ENCODE measurements at regions not wholly inside any gene's neighbourhood (a gene's known extent, or its start where the extent isn't known, plus 50 kb on each side); places are given as distances from the start of the nearest gene placed in this dataset.

GRCh38 chr4:1536579-1537409, 130.6 kb upstream of the NKX1-1 start:
- 92 to 94% methylated on average over 42 of the region's 42 CpGs for WGBS, 2 donors
- peaks cover 3 to 8% (median 6%) of the 10 kb centered on the region in 3 donors for H3K27me3 ChIP-seq (ENCODE audit: control insufficient read depth in 3 of 3, insufficient read depth in 3 of 3, low read length in 2 of 3)
- no peak overlapping the region for H3K9ac ChIP-seq (ENCODE audit: insufficient read depth in 1 of 2, low read length in 2 of 2)

GRCh38 chr4:1535926-1536578, 129.8 kb upstream of the NKX1-1 start:
- Histone ChIP-seq H3K27me3 (ENCODE audit: control insufficient read depth in 3 of 3, insufficient read depth in 3 of 3, low read length in 2 of 3) (peaks cover 3 to 8% (median 6%) of the 10 kb centered on the region in 3 donors), H3K9ac (ENCODE audit: insufficient read depth in 1 of 2, low read length in 2 of 2) (no peak overlapping the region), H3K36me3 (ENCODE audit: control insufficient read depth in 4 of 4, insufficient read depth in 4 of 4, low read length in 4 of 4) (no peaks in the 10 kb centered on the region), H3K4me1 (ENCODE audit: control insufficient read depth in 5 of 5, insufficient read depth in 5 of 5, low read length in 5 of 5) (no peaks in the 10 kb centered on the region), H3K4me3 (no peak overlapping the region), H3K27ac (ENCODE audit: low read depth in 1 of 2, low read length in 1 of 2) (no peak overlapping the region), H3K9me3 (ENCODE audit: control insufficient read depth in 4 of 4, insufficient read depth in 3 of 4, low read length in 3 of 4) (no peaks in the 10 kb centered on the region)
- no peak for ATAC-seq (ENCODE audit: insufficient read depth, low FRiP score)
- TF ChIP-seq CTCF (IDR thresholded peaks at IDR 0.05; ENCODE audit: control extremely low read depth, extremely low read depth): no peak
- WGBS, 2 donors: 89 to 96% methylated on average over 28 to 31 of the region's 31 CpGs
- no peak for DNase-seq

More at GRCh38 chr4:1536579-1537409, 130.6 kb upstream of the NKX1-1 start:
- no peaks in the 10 kb centered on the region for H3K4me1 ChIP-seq (ENCODE audit: control insufficient read depth in 5 of 5, insufficient read depth in 5 of 5, low read length in 5 of 5)
- H3K27ac ChIP-seq (ENCODE audit: low read depth in 1 of 2, low read length in 1 of 2): no peak overlapping the region
- no peak for DNase-seq
- H3K36me3 ChIP-seq (ENCODE audit: control insufficient read depth in 4 of 4, insufficient read depth in 4 of 4, low read length in 4 of 4): no peaks in the 10 kb centered on the region
- no peak overlapping the region for H3K4me3 ChIP-seq
- no peak for ATAC-seq (ENCODE audit: insufficient read depth, low FRiP score)
- no peak for TF ChIP-seq CTCF (IDR thresholded peaks at IDR 0.05; ENCODE audit: control extremely low read depth, extremely low read depth)
- H3K9me3 ChIP-seq (ENCODE audit: control insufficient read depth in 4 of 4, insufficient read depth in 3 of 4, low read length in 3 of 4): no peaks in the 10 kb centered on the region

- H3K4me1 ChIP-seq (ENCODE audit: control insufficient read depth in 5 of 5, insufficient read depth in 5 of 5, low read length in 5 of 5): no peaks in the 10 kb centered on the region
- H3K9ac ChIP-seq (ENCODE audit: insufficient read depth in 1 of 2, low read length in 2 of 2): no peak overlapping the region
- no peaks in the 10 kb centered on the region for H3K36me3 ChIP-seq (ENCODE audit: control insufficient read depth in 4 of 4, insufficient read depth in 4 of 4, low read length in 4 of 4)
- H3K4me3 ChIP-seq: no peak overlapping the region
- no peak for TF ChIP-seq CTCF (IDR thresholded peaks at IDR 0.05; ENCODE audit: control extremely low read depth, extremely low read depth)
- WGBS, 2 donors: 95% methylated on average over 30 of the region's 30 CpGs
- ATAC-seq (ENCODE audit: insufficient read depth, low FRiP score): no peak
- peaks cover 3 to 8% (median 6%) of the 10 kb centered on the region in 3 donors for H3K27me3 ChIP-seq (ENCODE audit: control insufficient read depth in 3 of 3, insufficient read depth in 3 of 3, low read length in 2 of 3)
- no peak overlapping the region for H3K27ac ChIP-seq (ENCODE audit: low read depth in 1 of 2, low read length in 1 of 2)
- DNase-seq: no peak
- H3K9me3 ChIP-seq (ENCODE audit: control insufficient read depth in 4 of 4, insufficient read depth in 3 of 4, low read length in 3 of 4): no peaks in the 10 kb centered on the region
Measured at GRCh38 chr4:1534876-1535526, 128.8 kb upstream of the NKX1-1 start.
